Body of pancreas (tissue), 4 donors: ENCODE measurements at regions not wholly inside any gene's neighbourhood (a gene's known extent, or its start where the extent isn't known, plus 50 kb on each side); places are given as distances from the start of the nearest gene placed in this dataset.

Source experiments
- CTCF ChIP-seq, 7 experiments: fragments of 450-650 bp in 4 of 7; fragments of 200-600 bp in 3 of 7; sonication (generic) in 3 of 7; IDR thresholded peaks; one replicate each; pipeline ENCODE4 v1.5.1; 2016 to 2019; ENCODE audit warnings: antibody characterized with exemption in 7 of 7
- POLR2A ChIP-seq, 3 donors: fragments of 450-650 bp; IDR thresholded peaks; one replicate each; pipeline ENCODE4 v1.6.1; 2016; ENCODE audit warnings: antibody characterized with exemption in 3 of 3, mild to moderate bottlenecking in 2 of 3

GRCh38 chr3:16687221-16687620 lies 82.0 kb upstream of the DAZL start:
- no peak for TF ChIP-seq CTCF (IDR thresholded peaks at IDR 0.05)
- no peak for TF ChIP-seq POLR2A (IDR thresholded peaks at IDR 0.05)
